ENCODE measurements at regions not wholly inside any gene's neighbourhood (a gene's known extent, or its start where the extent isn't known, plus 50 kb on each side); places are given as distances from the start of the nearest gene placed in this dataset.

- no peak for TF ChIP-seq RXRA (IDR thresholded peaks at IDR 0.05; ENCODE audit: borderline replicate concordance, low read depth)
- TF ChIP-seq ZBTB33 (IDR thresholded peaks at IDR 0.05; ENCODE audit: borderline replicate concordance, low read depth) = no peak
- no peak for TF ChIP-seq CTCF (IDR thresholded peaks at IDR 0.05)
These were observed 291.3 kb upstream of the PRDM1 start for GRCh38 chr6:105794870-105795269.
